ENCODE measurements at regions not wholly inside any gene's neighbourhood (a gene's known extent, or its start where the extent isn't known, plus 50 kb on each side); places are given as distances from the start of the nearest gene placed in this dataset.

- Histone ChIP-seq H3K36me3 (ENCODE audit: insufficient read depth, low read length) (no peaks in the 10 kb centered on the region), H3K9me2 (ENCODE audit: low read depth, low read length) (no peaks in the 10 kb centered on the region), H3K9ac (ENCODE audit: low read length) (no peak overlapping the region), H3K27me3 (ENCODE audit: insufficient read depth, low read length) (no peaks in the 10 kb centered on the region), H3K27ac (ENCODE audit: low read depth, low read length, poor library complexity, severe bottlenecking) (no peak overlapping the region), H4K20me1 (ENCODE audit: insufficient read depth, low read length) (no peaks in the 10 kb centered on the region), H3K4me3 (ENCODE audit: low read depth, low read length, poor library complexity, severe bottlenecking) (no peak overlapping the region), H3K79me2 (ENCODE audit: insufficient read depth, low read length) (no peaks in the 10 kb centered on the region), H2AFZ (ENCODE audit: low read length) (no peak overlapping the region), H3K4me2 (ENCODE audit: low read length) (no peak overlapping the region), H3K9me3 (ENCODE audit: low read length) (no peaks in the 10 kb centered on the region), H3F3A (ENCODE audit: insufficient read depth, low read length) (no peaks in the 10 kb centered on the region), H3K4me1 (ENCODE audit: insufficient read depth, low read length, severe bottlenecking) (no peaks in the 10 kb centered on the region)
- TF ChIP-seq CTCF (IDR thresholded peaks at IDR 0.05; ENCODE audit: low read length) (no peak), EZH2 (IDR thresholded peaks at IDR 0.05; ENCODE audit: borderline replicate concordance, low read length) (no peak)
These were observed 203.9 kb downstream of the ZNF326 start for GRCh38 chr1:90198616-90199332.

GRCh38 chr1:90193116-90193515, 198.2 kb downstream of the ZNF326 start:
- Histone ChIP-seq H3K27me3 (ENCODE audit: insufficient read depth, low read length) (no peaks in the 10 kb centered on the region), H3K27ac (ENCODE audit: low read depth, low read length, poor library complexity, severe bottlenecking) (no peak overlapping the region), H3K4me2 (ENCODE audit: low read length) (no peak overlapping the region), H3K36me3 (ENCODE audit: insufficient read depth, low read length) (no peaks in the 10 kb centered on the region), H2AFZ (ENCODE audit: low read length) (no peak overlapping the region), H3K79me2 (ENCODE audit: insufficient read depth, low read length) (no peaks in the 10 kb centered on the region), H4K20me1 (ENCODE audit: insufficient read depth, low read length) (no peaks in the 10 kb centered on the region), H3K9ac (ENCODE audit: low read length) (no peak overlapping the region), H3F3A (ENCODE audit: insufficient read depth, low read length) (no peaks in the 10 kb centered on the region), H3K4me3 (ENCODE audit: low read depth, low read length, poor library complexity, severe bottlenecking) (no peak overlapping the region), H3K4me1 (ENCODE audit: insufficient read depth, low read length, severe bottlenecking) (no peaks in the 10 kb centered on the region), H3K9me3 (ENCODE audit: low read length) (no peaks in the 10 kb centered on the region), H3K9me2 (ENCODE audit: low read depth, low read length) (no peaks in the 10 kb centered on the region)
- no peak for TF ChIP-seq CTCF (IDR thresholded peaks at IDR 0.05; ENCODE audit: low read length)
- no peak for TF ChIP-seq EZH2 (IDR thresholded peaks at IDR 0.05; ENCODE audit: borderline replicate concordance, low read length)

- no peaks in the 10 kb centered on the region for H3K36me3 ChIP-seq (ENCODE audit: insufficient read depth, low read length)
- H3K9me2 ChIP-seq (ENCODE audit: low read depth, low read length), result no peaks in the 10 kb centered on the region
- H3K4me2 ChIP-seq (ENCODE audit: low read length), result no peak overlapping the region
- no peaks in the 10 kb centered on the region for H4K20me1 ChIP-seq (ENCODE audit: insufficient read depth, low read length)
- no peak overlapping the region for H3K4me3 ChIP-seq (ENCODE audit: low read depth, low read length, poor library complexity, severe bottlenecking)
- no peaks in the 10 kb centered on the region for H3K79me2 ChIP-seq (ENCODE audit: insufficient read depth, low read length)
- no peak overlapping the region for H3K9ac ChIP-seq (ENCODE audit: low read length)
- no peak overlapping the region for H3K27ac ChIP-seq (ENCODE audit: low read depth, low read length, poor library complexity, severe bottlenecking)
- no peaks in the 10 kb centered on the region for H3K27me3 ChIP-seq (ENCODE audit: insufficient read depth, low read length)
- TF ChIP-seq EZH2 (IDR thresholded peaks at IDR 0.05; ENCODE audit: borderline replicate concordance, low read length) (no peak), CTCF (IDR thresholded peaks at IDR 0.05; ENCODE audit: low read length) (no peak)
- H3K4me1 ChIP-seq (ENCODE audit: insufficient read depth, low read length, severe bottlenecking), result no peaks in the 10 kb centered on the region
- H3F3A ChIP-seq (ENCODE audit: insufficient read depth, low read length), result no peaks in the 10 kb centered on the region
- H2AFZ ChIP-seq (ENCODE audit: low read length), result no peak overlapping the region
- H3K9me3 ChIP-seq (ENCODE audit: low read length), result no peaks in the 10 kb centered on the region
These were observed 197.5 kb downstream of the ZNF326 start for GRCh38 chr1:90192408-90192807.
